SK-N-SH (cell line): ENCODE measurements at regions not wholly inside any gene's neighbourhood (a gene's known extent, or its start where the extent isn't known, plus 50 kb on each side); places are given as distances from the start of the nearest gene placed in this dataset.

Experiments used
- CTCF ChIA-PET: fragments of 300-600, 350-600 bp; formaldehyde crosslinking; extraction: SDS; loops from one replicate; lab custom pipeline; 2021; lab: Yijun Ruan, JAX
- POLR2A ChIA-PET: fragments of 350-600 bp; sonication (Branson Sonifier 250); formaldehyde crosslinking; extraction: SDS; loops from one replicate; lab custom pipeline; 2020; ENCODE audit warnings: antibody characterized with exemption, inconsistent platforms; lab: Yijun Ruan, JAX
- DNase-seq: peaks from one replicate; pipeline ENCODE4 v3.0.0; 2012
- H2AFZ ChIP-seq: fragments of 200-600 bp; sonication (generic); 2 replicates; pipeline ENCODE4 v1.8.1; 2016; ENCODE audit warnings: antibody characterized with exemption, mild to moderate bottlenecking, low read depth
- H3F3A ChIP-seq: fragments of 200-600 bp; sonication (generic); replicated peaks from 2 replicates; pipeline ENCODE3; 2016; ENCODE audit warnings: antibody characterized with exemption, mild to moderate bottlenecking; ENCODE audit not compliant: insufficient read depth
- H3K27ac ChIP-seq, 2 experiments: fragments of 200-500 bp in 1 of 2; fragments of 200-600 bp in 1 of 2; sonication (Bioruptor generic) in 1 of 2; sonication (generic), shearing (Covaris generic) in 1 of 2; 2 replicates each; pipeline versions ENCODE4 v1.5.1 to v1.6.1; 2014 to 2016; ENCODE audit warnings: low read depth in 2 of 2, inconsistent platforms in 1 of 2, low read length in 1 of 2, mild to moderate bottlenecking in 1 of 2, mixed read lengths in 1 of 2
- H3K27me3 ChIP-seq: fragments of 200-600 bp; sonication (generic), shearing (Covaris generic); 2 replicates; pipeline ENCODE4 v1.6.1; 2016; ENCODE audit warnings: mixed run types; ENCODE audit not compliant: insufficient read depth
- H3K36me3 ChIP-seq, 2 experiments: fragments of 200-500 bp in 1 of 2; fragments of 200-600 bp in 1 of 2; sonication (Bioruptor generic) in 1 of 2; sonication (generic) in 1 of 2; replicated peaks in 1 of 2; 2 replicates each; pipeline versions ENCODE3 to v1.5.1; 2014 to 2016; ENCODE audit warnings: low read length in 1 of 2, mild to moderate bottlenecking in 1 of 2; ENCODE audit not compliant: insufficient read depth in 2 of 2, control insufficient read depth in 1 of 2
- H3K4me1 ChIP-seq, 2 experiments: fragments of 200-500 bp in 1 of 2; fragments of 200-600 bp in 1 of 2; sonication (Bioruptor generic) in 1 of 2; sonication (generic), shearing (Covaris generic) in 1 of 2; 2 replicates each; pipeline versions ENCODE4 v1.5.1 to v1.6.1; 2014 to 2016; ENCODE audit warnings: low read depth in 1 of 2, low read length in 1 of 2, mixed run types in 1 of 2; ENCODE audit not compliant: insufficient read depth in 2 of 2, control insufficient read depth in 1 of 2
- H3K4me2 ChIP-seq: fragments of 200-600 bp; sonication (generic), shearing (Covaris generic); 2 replicates; pipeline ENCODE4 v1.6.1; 2017; ENCODE audit warnings: mixed run types
- H3K4me3 ChIP-seq, 2 experiments: fragments of 200-500 bp in 1 of 2; fragments of 200-600 bp in 1 of 2; sonication (Bioruptor generic) in 1 of 2; sonication (generic), shearing (Covaris generic) in 1 of 2; 2 replicates each; pipeline versions ENCODE4 v1.5.1 to v1.8.1; 2014 to 2016; ENCODE audit warnings: low read depth in 2 of 2, inconsistent platforms in 1 of 2, low read length in 1 of 2, mild to moderate bottlenecking in 1 of 2, mixed read lengths in 1 of 2, moderate library complexity in 1 of 2
- H3K79me2 ChIP-seq: fragments of 200-600 bp; sonication (generic); 2 replicates; pipeline ENCODE4 v1.8.1; 2017; ENCODE audit warnings: mild to moderate bottlenecking; ENCODE audit not compliant: insufficient read depth
- H3K9ac ChIP-seq: fragments of 200-600 bp; sonication (generic); 2 replicates; pipeline ENCODE4 v1.6.1; 2017; ENCODE audit warnings: mixed run types
- H3K9me2 ChIP-seq: fragments of 200-600 bp; sonication (generic); 2 replicates; pipeline ENCODE4 v1.6.1; 2017; ENCODE audit warnings: mixed run types
- H3K9me3 ChIP-seq: fragments of 200-600 bp; sonication (generic); 2 replicates; pipeline ENCODE4 v1.6.1; 2017; ENCODE audit warnings: mixed run types, mild to moderate bottlenecking, moderate library complexity
- H4K20me1 ChIP-seq: fragments of 200-600 bp; sonication (generic); 2 replicates; pipeline ENCODE4 v1.6.1; 2017; ENCODE audit warnings: mild to moderate bottlenecking, mixed run types; ENCODE audit not compliant: insufficient read depth
- ELF1 ChIP-seq: IDR thresholded peaks from 2 replicates; pipeline ENCODE4 v1.4.0; 2012
- FOXJ3 ChIP-seq: sonication (generic); formaldehyde crosslinking; IDR thresholded peaks from 2 replicates; pipeline ENCODE4 v1.5.1; 2020; ENCODE audit warnings: mild to moderate bottlenecking, missing genetic modification reagents
- JUND ChIP-seq: IDR thresholded peaks from 2 replicates; pipeline ENCODE4 v1.4.0; 2012
- RAD21 ChIP-seq: IDR thresholded peaks from 2 replicates; pipeline ENCODE4 v1.6.1; 2012; ENCODE audit warnings: mild to moderate bottlenecking, low read length
- RCOR1 ChIP-seq: fragments of 150-350 bp; IDR thresholded peaks from 2 replicates; pipeline ENCODE4 v1.6.1; 2017; ENCODE audit warnings: antibody characterized with exemption, low read length
- RXRA ChIP-seq: IDR thresholded peaks from 2 replicates; pipeline ENCODE4 v1.4.0; 2012; ENCODE audit warnings: low read depth, mild to moderate bottlenecking, borderline replicate concordance
- SIN3A ChIP-seq: IDR thresholded peaks from 2 replicates; pipeline ENCODE4 v1.6.1; 2012; ENCODE audit warnings: low read depth, mild to moderate bottlenecking, low read length, moderate library complexity, borderline replicate concordance
- YY1 ChIP-seq: IDR thresholded peaks from 2 replicates; pipeline ENCODE4 v1.4.0; 2012; ENCODE audit warnings: low read depth, mild to moderate bottlenecking
- WGBS: methylation state at CpG from one replicate; pipeline ENCODE4 v1.1.6; 2017; ENCODE audit warnings: low lambda C conversion rate; 5-methylcytosine and 5-hydroxymethylcytosine counted together
- TF ChIP-seq, protein P1 (sequence below): fragments of 200-600 bp; sonication (generic); IDR thresholded peaks from 2 replicates; pipeline ENCODE4 v1.6.1; 2017; ENCODE audit warnings: antibody characterized with exemption, mild to moderate bottlenecking, moderate library complexity
- TF ChIP-seq, protein P2 (sequence below): IDR thresholded peaks from 2 replicates; pipeline ENCODE4; 2012
- TF ChIP-seq, protein P3 (sequence below): IDR thresholded peaks from 2 replicates; pipeline ENCODE4 v1.6.1; 2012; ENCODE audit warnings: mild to moderate bottlenecking, low read depth, low read length, moderate library complexity

DNA sequence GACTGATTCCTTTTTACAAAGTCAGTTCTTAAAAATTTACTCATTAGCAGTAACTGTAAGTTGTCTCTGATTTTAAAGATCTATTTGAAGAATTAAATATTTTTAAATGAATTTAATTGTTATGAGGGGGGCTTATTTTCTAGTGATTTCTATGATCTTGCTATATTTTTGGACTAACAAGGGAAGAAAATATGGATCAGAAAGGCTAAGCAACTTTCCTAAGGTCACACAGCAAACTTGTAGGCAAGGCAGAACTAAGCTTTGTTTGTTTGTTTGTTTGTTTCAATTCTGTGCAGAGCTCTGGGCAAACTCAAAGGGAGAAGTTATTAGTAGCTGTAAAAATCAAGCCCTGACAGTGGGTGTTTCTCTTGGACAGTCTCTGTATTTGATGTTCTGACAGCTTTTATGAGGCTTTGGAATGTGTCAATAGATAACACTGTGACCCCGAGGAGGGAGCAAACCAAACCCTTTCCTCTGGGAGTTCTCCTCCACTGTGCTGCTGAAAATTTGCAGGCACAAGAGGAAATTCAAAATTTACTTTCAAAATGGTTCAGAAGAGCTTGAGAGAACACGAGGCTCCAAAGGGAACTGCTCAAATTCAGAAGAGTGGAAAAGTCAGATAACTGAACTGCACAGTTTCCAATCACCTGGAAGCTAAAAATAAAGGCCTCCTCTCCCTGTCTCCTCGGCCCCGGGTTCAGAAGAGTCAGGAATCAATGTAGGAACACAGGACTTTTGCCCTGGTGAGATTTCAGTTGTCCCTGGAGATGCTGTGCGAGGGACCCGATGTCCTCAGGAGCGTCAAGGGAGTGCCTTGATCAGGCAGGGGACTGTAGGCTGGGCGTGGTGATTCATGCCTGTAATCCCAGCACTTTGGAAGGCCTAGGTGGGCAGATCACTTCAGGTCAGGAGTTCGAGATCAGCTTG is 325.7 kb downstream of the GATA3 start:
- H3K4me2 ChIP-seq, result no peak overlapping the region
- TF ChIP-seq ELF1, result no peak
- TF ChIP-seq YY1, result no peak
- TF ChIP-seq, protein P1, sequence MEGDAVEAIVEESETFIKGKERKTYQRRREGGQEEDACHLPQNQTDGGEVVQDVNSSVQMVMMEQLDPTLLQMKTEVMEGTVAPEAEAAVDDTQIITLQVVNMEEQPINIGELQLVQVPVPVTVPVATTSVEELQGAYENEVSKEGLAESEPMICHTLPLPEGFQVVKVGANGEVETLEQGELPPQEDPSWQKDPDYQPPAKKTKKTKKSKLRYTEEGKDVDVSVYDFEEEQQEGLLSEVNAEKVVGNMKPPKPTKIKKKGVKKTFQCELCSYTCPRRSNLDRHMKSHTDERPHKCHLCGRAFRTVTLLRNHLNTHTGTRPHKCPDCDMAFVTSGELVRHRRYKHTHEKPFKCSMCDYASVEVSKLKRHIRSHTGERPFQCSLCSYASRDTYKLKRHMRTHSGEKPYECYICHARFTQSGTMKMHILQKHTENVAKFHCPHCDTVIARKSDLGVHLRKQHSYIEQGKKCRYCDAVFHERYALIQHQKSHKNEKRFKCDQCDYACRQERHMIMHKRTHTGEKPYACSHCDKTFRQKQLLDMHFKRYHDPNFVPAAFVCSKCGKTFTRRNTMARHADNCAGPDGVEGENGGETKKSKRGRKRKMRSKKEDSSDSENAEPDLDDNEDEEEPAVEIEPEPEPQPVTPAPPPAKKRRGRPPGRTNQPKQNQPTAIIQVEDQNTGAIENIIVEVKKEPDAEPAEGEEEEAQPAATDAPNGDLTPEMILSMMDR, result no peak
- no peak for TF ChIP-seq RCOR1
- TF ChIP-seq, protein P2, sequence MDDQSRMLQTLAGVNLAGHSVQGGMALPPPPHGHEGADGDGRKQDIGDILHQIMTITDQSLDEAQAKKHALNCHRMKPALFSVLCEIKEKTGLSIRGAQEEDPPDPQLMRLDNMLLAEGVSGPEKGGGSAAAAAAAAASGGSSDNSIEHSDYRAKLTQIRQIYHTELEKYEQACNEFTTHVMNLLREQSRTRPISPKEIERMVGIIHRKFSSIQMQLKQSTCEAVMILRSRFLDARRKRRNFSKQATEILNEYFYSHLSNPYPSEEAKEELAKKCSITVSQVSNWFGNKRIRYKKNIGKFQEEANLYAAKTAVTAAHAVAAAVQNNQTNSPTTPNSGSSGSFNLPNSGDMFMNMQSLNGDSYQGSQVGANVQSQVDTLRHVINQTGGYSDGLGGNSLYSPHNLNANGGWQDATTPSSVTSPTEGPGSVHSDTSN, result no peak
- no peak for TF ChIP-seq RAD21
- no peak for TF ChIP-seq RXRA
- no peak for TF ChIP-seq FOXJ3
- TF ChIP-seq SIN3A, result no peak
- TF ChIP-seq, protein P3, sequence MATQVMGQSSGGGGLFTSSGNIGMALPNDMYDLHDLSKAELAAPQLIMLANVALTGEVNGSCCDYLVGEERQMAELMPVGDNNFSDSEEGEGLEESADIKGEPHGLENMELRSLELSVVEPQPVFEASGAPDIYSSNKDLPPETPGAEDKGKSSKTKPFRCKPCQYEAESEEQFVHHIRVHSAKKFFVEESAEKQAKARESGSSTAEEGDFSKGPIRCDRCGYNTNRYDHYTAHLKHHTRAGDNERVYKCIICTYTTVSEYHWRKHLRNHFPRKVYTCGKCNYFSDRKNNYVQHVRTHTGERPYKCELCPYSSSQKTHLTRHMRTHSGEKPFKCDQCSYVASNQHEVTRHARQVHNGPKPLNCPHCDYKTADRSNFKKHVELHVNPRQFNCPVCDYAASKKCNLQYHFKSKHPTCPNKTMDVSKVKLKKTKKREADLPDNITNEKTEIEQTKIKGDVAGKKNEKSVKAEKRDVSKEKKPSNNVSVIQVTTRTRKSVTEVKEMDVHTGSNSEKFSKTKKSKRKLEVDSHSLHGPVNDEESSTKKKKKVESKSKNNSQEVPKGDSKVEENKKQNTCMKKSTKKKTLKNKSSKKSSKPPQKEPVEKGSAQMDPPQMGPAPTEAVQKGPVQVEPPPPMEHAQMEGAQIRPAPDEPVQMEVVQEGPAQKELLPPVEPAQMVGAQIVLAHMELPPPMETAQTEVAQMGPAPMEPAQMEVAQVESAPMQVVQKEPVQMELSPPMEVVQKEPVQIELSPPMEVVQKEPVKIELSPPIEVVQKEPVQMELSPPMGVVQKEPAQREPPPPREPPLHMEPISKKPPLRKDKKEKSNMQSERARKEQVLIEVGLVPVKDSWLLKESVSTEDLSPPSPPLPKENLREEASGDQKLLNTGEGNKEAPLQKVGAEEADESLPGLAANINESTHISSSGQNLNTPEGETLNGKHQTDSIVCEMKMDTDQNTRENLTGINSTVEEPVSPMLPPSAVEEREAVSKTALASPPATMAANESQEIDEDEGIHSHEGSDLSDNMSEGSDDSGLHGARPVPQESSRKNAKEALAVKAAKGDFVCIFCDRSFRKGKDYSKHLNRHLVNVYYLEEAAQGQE, result no peak
- TF ChIP-seq JUND, result no peak
- H3K27me3 ChIP-seq, result no peaks in the 10 kb centered on the region
- no peaks in the 10 kb centered on the region for H3K79me2 ChIP-seq
- H3K27ac ChIP-seq, result no peak overlapping the region
- H3K4me1 ChIP-seq, result no peaks in the 10 kb centered on the region; a peak in 1 of 4 replicates
- ChIA-PET CTCF (interaction anchor here (0.9 to 1.7 kb wide), 5 partner anchors 10 to 165 kb away, joined by 3 to 5 read pairs (median 3); no protein-coding TSS in a partner anchor), POLR2A (no interaction called here)
- 35% methylated on average over 5 of the region's 9 CpGs for WGBS
- H3F3A ChIP-seq, result no peaks in the 10 kb centered on the region
- H2AFZ ChIP-seq, result no peak overlapping the region
- H3K9me2 ChIP-seq, result no peaks in the 10 kb centered on the region
- no peak overlapping the region for H3K9ac ChIP-seq
- no peaks in the 10 kb centered on the region for H3K36me3 ChIP-seq
- H3K4me3 ChIP-seq, result no peak overlapping the region
- H3K9me3 ChIP-seq, result no peaks in the 10 kb centered on the region
- H4K20me1 ChIP-seq, result no peaks in the 10 kb centered on the region
- no peak for DNase-seq
